DMS53 treated with DMSO at 0.1 percent for 48 hours (cell line): ENCODE measurements at regions not wholly inside any gene's neighbourhood (a gene's known extent, or its start where the extent isn't known, plus 50 kb on each side); places are given as distances from the start of the nearest gene placed in this dataset.

Source experiments
- DNase-seq: peaks from one replicate; lab custom pipeline; 2025; ENCODE audit not compliant: unreplicated experiment; lab: John Stamatoyannopoulos, UW

DNA sequence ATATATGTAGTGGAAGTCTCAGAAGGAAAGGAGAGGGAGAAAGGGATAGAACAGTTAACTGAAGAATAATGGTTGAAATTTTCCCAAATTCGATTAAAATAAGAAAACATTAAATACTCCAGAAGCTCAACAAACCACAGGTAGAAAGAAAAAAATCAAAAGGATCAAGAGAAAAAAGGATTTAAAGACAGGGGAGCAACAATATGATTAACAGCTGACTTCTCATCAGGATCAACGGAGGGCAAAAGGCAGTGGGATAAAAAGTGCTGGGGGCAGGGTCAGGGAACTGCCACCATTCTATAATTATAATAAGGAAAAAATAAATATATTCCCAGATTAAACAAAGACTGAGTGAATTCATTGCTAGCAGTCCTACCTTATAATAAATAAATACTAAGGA is 55.3 kb downstream of the CDKN2C start:
- DNase-seq, result no peak

GRCh38 chr1:51032936-51033335 is 62.9 kb downstream of the CDKN2C start:
- no peak for DNase-seq

GRCh38 chr1:51044199-51044598 is 57.8 kb upstream of the C1orf185 start:
- no peak for DNase-seq

DNA sequence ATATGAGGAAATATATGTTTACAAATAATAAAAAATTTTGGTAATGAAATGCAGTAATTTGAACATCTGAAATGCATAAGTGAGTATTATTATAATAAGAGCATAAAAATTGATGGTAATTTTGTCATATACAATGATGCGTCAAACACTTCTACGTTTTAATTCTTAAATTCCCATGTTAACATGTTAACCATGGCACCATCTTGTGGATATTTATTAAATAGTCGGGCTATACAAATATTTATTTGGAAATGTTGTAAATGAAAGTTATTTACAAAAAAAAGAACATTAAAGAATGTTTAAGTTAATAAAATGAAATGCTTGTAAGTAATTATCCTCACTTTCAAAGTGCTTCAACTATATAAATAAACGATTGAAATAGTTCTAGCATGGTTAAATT is 57.2 kb upstream of the C1orf185 start:
- DNase-seq, result peak; percentile 61

- DNase-seq, result no peak
Measured at GRCh38 chr1:51048021-51048420, 54.0 kb upstream of the C1orf185 start.

DNA sequence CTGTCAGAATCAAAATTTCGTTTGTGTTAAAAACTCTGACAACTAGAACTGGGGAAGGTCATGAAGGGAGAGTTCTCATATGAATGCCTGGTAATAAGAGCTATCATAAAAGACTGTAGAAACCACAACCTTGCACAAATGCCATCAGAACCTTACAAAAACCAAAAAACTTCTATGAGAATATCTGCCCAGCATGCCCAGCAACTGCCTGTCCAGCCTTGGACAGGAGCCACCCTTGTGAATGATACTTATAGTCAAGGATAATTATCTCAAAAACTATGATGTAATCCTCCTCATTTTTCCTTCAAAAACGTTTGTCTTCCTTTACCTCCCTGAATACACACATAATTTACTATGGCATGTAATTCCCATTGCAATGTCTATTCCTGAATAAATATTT is 53.4 kb upstream of the C1orf185 start:
- no peak for DNase-seq
